Testis (tissue), 2 donors: ENCODE measurements at regions not wholly inside any gene's neighbourhood (a gene's known extent, or its start where the extent isn't known, plus 50 kb on each side); places are given as distances from the start of the nearest gene placed in this dataset.
"Not testable (repeated sequence)": the region's sequence is repeated elsewhere in the genome, so short reads cannot be mapped to it uniquely, and the experiment has no call there.

Experiments used
- DNase-seq: peaks from one replicate; pipeline ENCODE4 v3.0.0-alpha.2; 2019
- H3K27ac ChIP-seq, 2 donors: fragments of 200-600 bp; sonication (generic); one replicate each; pipeline ENCODE4 v1.5.1; 2019
- H3K27me3 ChIP-seq: fragments of 200-600 bp; sonication (generic); one replicate; pipeline ENCODE4 v1.5.1; 2019
- H3K36me3 ChIP-seq: fragments of 200-600 bp; sonication (generic); one replicate; pipeline ENCODE4 v1.5.1; 2017; ENCODE audit warnings: low read depth; ENCODE audit errors: missing control alignments
- H3K4me1 ChIP-seq: fragments of 200-600 bp; sonication (generic); one replicate; pipeline ENCODE4 v1.5.1; 2019
- H3K4me3 ChIP-seq, 2 donors: fragments of 200-600 bp; sonication (generic); one replicate each; pipeline ENCODE4 v1.5.1; 2017 to 2019
- H3K9me3 ChIP-seq: fragments of 200-600 bp; sonication (generic); one replicate; pipeline ENCODE4 v1.5.1; 2017
- POLR2A ChIP-seq: fragments of 450-650 bp; IDR thresholded peaks from one replicate; pipeline ENCODE4 v1.6.1; 2017; ENCODE audit warnings: antibody characterized with exemption, mild to moderate bottlenecking, moderate library complexity
- WGBS, 2 donors: methylation state at CpG; one replicate each; pipeline ENCODE4 v1.1.5; 2018; 5-methylcytosine and 5-hydroxymethylcytosine counted together
- intact Hi-C: fragments of 100-400 bp; cut with DNase I; formaldehyde crosslinking; loops from one replicate; pipeline ENCODE4 v1.15.1; 2023; ENCODE audit warnings: low total_unique reads
- TF ChIP-seq, protein P1 (sequence below), 3 experiments: fragments of 450-650 bp in 2 of 3; fragments of 200-600 bp in 1 of 3; sonication (generic) in 1 of 3; IDR thresholded peaks; one replicate each; pipeline ENCODE4 v1.5.1; 2016 to 2019; ENCODE audit warnings: antibody characterized with exemption in 3 of 3, mild to moderate bottlenecking in 2 of 3, moderate library complexity in 1 of 3

DNA sequence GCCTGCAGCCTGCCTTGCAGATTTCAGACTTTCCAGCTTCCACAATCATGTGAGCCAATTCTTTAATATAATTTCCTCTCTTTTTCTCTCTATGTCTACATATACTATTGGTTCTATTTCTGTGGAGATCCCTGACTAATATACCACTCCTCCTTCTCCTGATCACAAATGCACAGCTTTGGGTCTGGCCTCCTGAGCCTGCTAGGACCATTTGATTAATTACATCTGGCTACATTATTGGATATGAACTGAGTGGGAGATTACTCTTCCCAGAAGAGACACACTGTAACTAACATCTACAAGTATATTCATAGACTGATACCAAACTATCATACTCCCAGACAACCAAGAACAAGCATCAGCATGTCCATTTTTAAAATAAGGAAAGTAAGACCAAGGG, 188.9 kb upstream of the LMCD1 start:
- Histone ChIP-seq H3K4me1 (peaks cover 4% of the 10 kb centered on the region), H3K27me3 (no peaks in the 10 kb centered on the region), H3K36me3 (no peaks in the 10 kb centered on the region), H3K4me3 (no peak overlapping the region), H3K9me3 (no peaks in the 10 kb centered on the region), H3K27ac (no peak overlapping the region)
- intact Hi-C loops = no loop called here
- DNase-seq = no peak
- TF ChIP-seq, protein P1, sequence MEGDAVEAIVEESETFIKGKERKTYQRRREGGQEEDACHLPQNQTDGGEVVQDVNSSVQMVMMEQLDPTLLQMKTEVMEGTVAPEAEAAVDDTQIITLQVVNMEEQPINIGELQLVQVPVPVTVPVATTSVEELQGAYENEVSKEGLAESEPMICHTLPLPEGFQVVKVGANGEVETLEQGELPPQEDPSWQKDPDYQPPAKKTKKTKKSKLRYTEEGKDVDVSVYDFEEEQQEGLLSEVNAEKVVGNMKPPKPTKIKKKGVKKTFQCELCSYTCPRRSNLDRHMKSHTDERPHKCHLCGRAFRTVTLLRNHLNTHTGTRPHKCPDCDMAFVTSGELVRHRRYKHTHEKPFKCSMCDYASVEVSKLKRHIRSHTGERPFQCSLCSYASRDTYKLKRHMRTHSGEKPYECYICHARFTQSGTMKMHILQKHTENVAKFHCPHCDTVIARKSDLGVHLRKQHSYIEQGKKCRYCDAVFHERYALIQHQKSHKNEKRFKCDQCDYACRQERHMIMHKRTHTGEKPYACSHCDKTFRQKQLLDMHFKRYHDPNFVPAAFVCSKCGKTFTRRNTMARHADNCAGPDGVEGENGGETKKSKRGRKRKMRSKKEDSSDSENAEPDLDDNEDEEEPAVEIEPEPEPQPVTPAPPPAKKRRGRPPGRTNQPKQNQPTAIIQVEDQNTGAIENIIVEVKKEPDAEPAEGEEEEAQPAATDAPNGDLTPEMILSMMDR (IDR thresholded peaks at IDR 0.05) = no peak
- no peak for TF ChIP-seq POLR2A

DNA sequence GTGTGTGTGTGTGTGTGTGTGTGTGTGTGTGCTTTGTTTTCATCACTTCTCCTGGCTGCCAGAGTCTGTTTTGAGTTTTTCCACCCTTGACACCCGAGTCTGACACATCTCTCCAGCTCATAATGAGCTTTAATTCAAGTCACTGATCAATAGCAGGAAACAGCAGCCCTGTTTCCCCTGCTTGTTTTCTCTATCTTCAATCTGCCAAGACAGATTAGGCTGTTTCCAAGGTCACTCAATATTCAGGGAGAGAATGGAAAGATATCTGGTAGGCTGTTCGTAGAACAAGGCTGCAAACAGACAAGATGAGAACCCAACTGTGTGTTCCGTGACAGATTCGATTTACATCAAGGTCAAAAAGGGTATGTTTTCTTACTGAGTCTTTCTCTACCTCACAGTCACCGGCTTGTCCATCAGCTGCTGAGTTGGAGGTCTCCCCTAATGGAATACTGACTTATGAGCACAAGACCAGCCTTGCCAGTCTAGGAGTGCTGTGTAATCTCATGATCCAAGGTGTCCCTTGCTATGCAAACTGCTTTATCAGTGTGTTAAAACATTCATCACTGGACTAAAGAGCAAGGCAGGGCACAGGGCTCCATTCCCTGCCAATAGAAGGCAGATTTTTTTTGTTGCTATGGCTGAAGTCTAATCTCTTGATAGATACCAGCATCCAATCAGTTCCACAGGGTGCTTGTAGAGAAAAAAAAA, 187.9 kb upstream of the LMCD1 start:
- 69 to 73% methylated on average over 5 of the region's 5 CpGs for WGBS, 2 donors
- Histone ChIP-seq H3K36me3 (no peaks in the 10 kb centered on the region), H3K4me3 (no peak overlapping the region), H3K27ac (no peak overlapping the region), H3K27me3 (no peaks in the 10 kb centered on the region), H3K9me3 (no peaks in the 10 kb centered on the region), H3K4me1 (peaks cover 4% of the 10 kb centered on the region)
- no peak for TF ChIP-seq POLR2A
- TF ChIP-seq, protein P1 (IDR thresholded peaks at IDR 0.05) = no peak
- intact Hi-C loops = no loop called here
- no peak for DNase-seq

DNA sequence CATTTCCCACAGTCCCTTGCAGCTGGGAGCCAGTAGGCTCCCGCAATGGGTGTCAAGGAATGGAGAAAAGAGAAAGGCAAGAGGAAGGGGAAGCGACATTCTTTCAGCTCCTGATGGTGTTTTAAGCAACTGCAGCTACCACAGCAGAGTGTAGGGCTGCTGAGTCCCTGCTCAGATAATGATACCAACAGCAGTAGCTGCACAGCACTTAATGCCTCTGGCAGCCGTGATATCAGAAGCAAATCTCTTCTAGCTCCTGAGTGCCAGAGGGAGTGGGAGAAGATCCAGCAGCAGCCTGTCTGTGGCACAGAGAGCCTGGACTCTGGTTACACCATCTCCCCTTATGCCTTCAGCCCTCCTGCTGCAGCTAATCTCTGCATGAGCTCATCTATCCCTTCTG, 186.1 kb upstream of the LMCD1 start:
- H3K36me3 ChIP-seq, H3K4me1 ChIP-seq, intact Hi-C loops, H3K27ac ChIP-seq, DNase-seq, H3K27me3 ChIP-seq, H3K9me3 ChIP-seq, H3K4me3 ChIP-seq: not testable (repeated sequence)
- WGBS, 2 donors = 81 to 84% methylated on average over 3 of the region's 3 CpGs

GRCh38 chr3:8317661-8318649, 183.7 kb upstream of the LMCD1 start:
- Histone ChIP-seq H3K27me3 (no peaks in the 10 kb centered on the region), H3K4me3 (no peak overlapping the region), H3K4me1 (peaks cover 4% of the 10 kb centered on the region), H3K9me3 (no peaks in the 10 kb centered on the region), H3K36me3 (no peaks in the 10 kb centered on the region), H3K27ac (no peak overlapping the region)
- intact Hi-C loops = no loop called here
- no peak for DNase-seq
- TF ChIP-seq POLR2A = no peak
- TF ChIP-seq, protein P1 (IDR thresholded peaks at IDR 0.05) = no peak
- WGBS, 2 donors = 81 to 85% methylated on average over 8 of the region's 8 CpGs

DNA sequence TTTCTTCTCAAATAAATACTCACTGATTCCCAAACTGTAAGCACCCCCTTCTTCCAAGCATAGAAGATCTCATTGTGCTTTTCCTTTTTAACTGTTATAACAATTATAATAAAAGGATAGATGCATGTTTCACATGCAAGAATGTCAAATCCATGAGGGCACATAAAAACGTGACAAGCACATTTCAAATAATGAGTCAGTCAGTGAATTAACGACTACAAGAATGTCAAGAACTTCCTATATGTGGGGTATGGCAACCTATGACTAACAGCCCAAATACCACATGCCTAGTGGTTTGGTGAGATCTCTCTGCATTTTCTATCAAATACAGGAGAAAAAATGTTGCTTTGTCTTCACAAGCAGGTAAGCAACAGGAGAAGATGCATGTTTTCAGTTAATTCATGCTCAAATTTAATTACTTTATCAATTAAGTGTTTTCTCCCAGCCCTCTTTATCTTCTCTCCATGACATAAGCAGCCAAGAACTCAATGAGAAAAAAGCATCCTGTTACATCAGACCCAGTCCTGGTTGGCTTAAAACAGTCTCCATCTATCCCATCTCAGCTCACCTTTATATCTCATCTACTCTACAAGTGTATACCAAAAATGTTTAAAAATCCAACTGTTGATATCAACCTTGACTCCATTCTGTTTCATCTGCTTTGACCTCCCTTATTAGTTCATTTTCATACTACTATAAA, 181.5 kb upstream of the LMCD1 start:
- TF ChIP-seq POLR2A = no peak
- TF ChIP-seq, protein P1 (IDR thresholded peaks at IDR 0.05) = no peak
- no peaks in the 10 kb centered on the region for H3K36me3 ChIP-seq
- H3K9me3 ChIP-seq = no peaks in the 10 kb centered on the region
- DNase-seq = no peak
- no peak overlapping the region for H3K4me3 ChIP-seq
- H3K27me3 ChIP-seq = no peaks in the 10 kb centered on the region
- WGBS, 2 donors = 75 to 84% methylated on average over 2 of the region's 2 CpGs
- intact Hi-C loops = no loop called here
- H3K27ac ChIP-seq = no peak overlapping the region
- H3K4me1 ChIP-seq = no peaks in the 10 kb centered on the region
